ENCODE measurements at regions not wholly inside any gene's neighbourhood (a gene's known extent, or its start where the extent isn't known, plus 50 kb on each side); places are given as distances from the start of the nearest gene placed in this dataset.

- Histone ChIP-seq H3K9me3 (ENCODE audit: control insufficient read depth in 2 of 2, low read length in 2 of 2) (no peaks in the 10 kb centered on the region), H3K4me1 (ENCODE audit: control insufficient read depth, insufficient read depth, low read length, poor library complexity, severe bottlenecking) (no peaks in the 10 kb centered on the region), H3K36me3 (ENCODE audit: control insufficient read depth, insufficient read depth, low read length) (no peaks in the 10 kb centered on the region), H3K27ac (ENCODE audit: insufficient read depth, low read length, poor library complexity, severe bottlenecking) (no peak overlapping the region), H3K4me3 (ENCODE audit: low read depth, low read length) (no peak overlapping the region), H3K27me3 (ENCODE audit: control insufficient read depth, insufficient read depth, low read length) (no peaks in the 10 kb centered on the region)
- Mint-ChIP-seq H3K4me1 (no peaks in the 10 kb centered on the region), H3K9me3 (peaks cover 0 to 5% (median 2%) of the 10 kb centered on the region in 7 donors), H3K4me3 (no peak overlapping the region), H3K27ac (no peak overlapping the region), H3K36me3 (no peaks in the 10 kb centered on the region), H3K27me3 (no peaks in the 10 kb centered on the region)
- ATAC-seq (ENCODE audit: low read depth in 2 of 2) (no peak), DNase-seq (no peak)
Observed at GRCh38 chr12:23014749-23015148, 389.8 kb downstream of the ETNK1 start.

GRCh38 chr12:23025372-23026016 is 400.5 kb downstream of the ETNK1 start:
- no peak overlapping the region for H3K4me3 Mint-ChIP-seq
- H3K4me3 ChIP-seq (ENCODE audit: low read depth, low read length): no peak overlapping the region
- H3K27ac Mint-ChIP-seq: no peak overlapping the region
- no peak for ATAC-seq (ENCODE audit: low read depth in 2 of 2)
- H3K27me3 ChIP-seq (ENCODE audit: control insufficient read depth, insufficient read depth, low read length): no peaks in the 10 kb centered on the region
- H3K4me1 ChIP-seq (ENCODE audit: control insufficient read depth, insufficient read depth, low read length, poor library complexity, severe bottlenecking): no peaks in the 10 kb centered on the region
- H3K27ac ChIP-seq (ENCODE audit: insufficient read depth, low read length, poor library complexity, severe bottlenecking): no peak overlapping the region
- H3K9me3 Mint-ChIP-seq: peaks cover 0 to 7% (median 0%) of the 10 kb centered on the region in 7 donors
- no peaks in the 10 kb centered on the region for H3K36me3 ChIP-seq (ENCODE audit: control insufficient read depth, insufficient read depth, low read length)
- no peaks in the 10 kb centered on the region for H3K9me3 ChIP-seq (ENCODE audit: control insufficient read depth in 2 of 2, low read length in 2 of 2)
- no peak for DNase-seq
- H3K4me1 Mint-ChIP-seq: no peaks in the 10 kb centered on the region
- H3K27me3 Mint-ChIP-seq: no peaks in the 10 kb centered on the region
- H3K36me3 Mint-ChIP-seq: no peaks in the 10 kb centered on the region

GRCh38 chr12:23028158-23028802 is 403.3 kb downstream of the ETNK1 start:
- Histone ChIP-seq H3K27ac (ENCODE audit: insufficient read depth, low read length, poor library complexity, severe bottlenecking) (no peak overlapping the region), H3K9me3 (ENCODE audit: control insufficient read depth in 2 of 2, low read length in 2 of 2) (no peaks in the 10 kb centered on the region), H3K27me3 (ENCODE audit: control insufficient read depth, insufficient read depth, low read length) (no peaks in the 10 kb centered on the region), H3K4me3 (ENCODE audit: low read depth, low read length) (no peak overlapping the region), H3K36me3 (ENCODE audit: control insufficient read depth, insufficient read depth, low read length) (no peaks in the 10 kb centered on the region), H3K4me1 (ENCODE audit: control insufficient read depth, insufficient read depth, low read length, poor library complexity, severe bottlenecking) (no peaks in the 10 kb centered on the region)
- peaks cover 4% of the 10 kb centered on the region for H3K27me3 Mint-ChIP-seq
- ATAC-seq (ENCODE audit: low read depth in 2 of 2) (no peak), DNase-seq (no peak)
- H3K36me3 Mint-ChIP-seq: no peaks in the 10 kb centered on the region
- H3K27ac Mint-ChIP-seq: no peak overlapping the region
- no peak overlapping the region for H3K4me3 Mint-ChIP-seq
- no peaks in the 10 kb centered on the region for H3K4me1 Mint-ChIP-seq
- H3K9me3 Mint-ChIP-seq: peaks cover 0 to 2% (median 0%) of the 10 kb centered on the region in 7 donors

- Mint-ChIP-seq H3K36me3 (no peaks in the 10 kb centered on the region), H3K9me3 (peaks cover 0 to 2% (median 0%) of the 10 kb centered on the region in 7 donors)
Observed at GRCh38 chr12:23029185-23029584, 404.2 kb downstream of the ETNK1 start.

GRCh38 chr12:23039834-23040233 is 414.9 kb downstream of the ETNK1 start:
- no peaks in the 10 kb centered on the region for H3K4me1 Mint-ChIP-seq
- H3K9me3 Mint-ChIP-seq: peaks cover 0 to 4% (median 0%) of the 10 kb centered on the region in 7 donors
- H3K4me3 Mint-ChIP-seq: no peak overlapping the region
- H3K27ac Mint-ChIP-seq: no peak overlapping the region
- DNase-seq (no peak), ATAC-seq (ENCODE audit: low read depth in 2 of 2) (no peak)
- Histone ChIP-seq H3K9me3 (ENCODE audit: control insufficient read depth in 2 of 2, low read length in 2 of 2) (no peaks in the 10 kb centered on the region), H3K4me1 (ENCODE audit: control insufficient read depth, insufficient read depth, low read length, poor library complexity, severe bottlenecking) (no peaks in the 10 kb centered on the region), H3K36me3 (ENCODE audit: control insufficient read depth, insufficient read depth, low read length) (no peaks in the 10 kb centered on the region), H3K4me3 (ENCODE audit: low read depth, low read length) (no peak overlapping the region), H3K27me3 (ENCODE audit: control insufficient read depth, insufficient read depth, low read length) (no peaks in the 10 kb centered on the region), H3K27ac (ENCODE audit: insufficient read depth, low read length, poor library complexity, severe bottlenecking) (no peak overlapping the region)
- no peaks in the 10 kb centered on the region for H3K27me3 Mint-ChIP-seq
- H3K36me3 Mint-ChIP-seq: no peaks in the 10 kb centered on the region

More at GRCh38 chr12:23029185-23029584, 404.2 kb downstream of the ETNK1 start:
- Mint-ChIP-seq H3K27ac (no peak overlapping the region), H3K4me1 (no peaks in the 10 kb centered on the region), H3K27me3 (peaks cover 5% of the 10 kb centered on the region), H3K4me3 (no peak overlapping the region)
- Histone ChIP-seq H3K4me1 (ENCODE audit: control insufficient read depth, insufficient read depth, low read length, poor library complexity, severe bottlenecking) (no peaks in the 10 kb centered on the region), H3K4me3 (ENCODE audit: low read depth, low read length) (no peak overlapping the region), H3K27me3 (ENCODE audit: control insufficient read depth, insufficient read depth, low read length) (no peaks in the 10 kb centered on the region), H3K36me3 (ENCODE audit: control insufficient read depth, insufficient read depth, low read length) (no peaks in the 10 kb centered on the region), H3K27ac (ENCODE audit: insufficient read depth, low read length, poor library complexity, severe bottlenecking) (no peak overlapping the region), H3K9me3 (ENCODE audit: control insufficient read depth in 2 of 2, low read length in 2 of 2) (no peaks in the 10 kb centered on the region)
- no peak for DNase-seq
- no peak for ATAC-seq (ENCODE audit: low read depth in 2 of 2)

GRCh38 chr12:23041774-23042173 is 416.8 kb downstream of the ETNK1 start:
- H3K27ac ChIP-seq (ENCODE audit: insufficient read depth, low read length, poor library complexity, severe bottlenecking): no peak overlapping the region
- no peak for DNase-seq

GRCh38 chr12:23043646-23044045 is 418.7 kb downstream of the ETNK1 start:
- Mint-ChIP-seq H3K27me3 (no peaks in the 10 kb centered on the region), H3K27ac (no peak overlapping the region), H3K9me3 (peaks cover 0 to 4% (median 2%) of the 10 kb centered on the region in 7 donors), H3K4me1 (no peaks in the 10 kb centered on the region), H3K4me3 (no peak overlapping the region), H3K36me3 (no peaks in the 10 kb centered on the region)
- Histone ChIP-seq H3K4me3 (ENCODE audit: low read depth, low read length) (no peak overlapping the region), H3K27me3 (ENCODE audit: control insufficient read depth, insufficient read depth, low read length) (no peaks in the 10 kb centered on the region), H3K4me1 (ENCODE audit: control insufficient read depth, insufficient read depth, low read length, poor library complexity, severe bottlenecking) (no peaks in the 10 kb centered on the region), H3K9me3 (ENCODE audit: control insufficient read depth in 2 of 2, low read length in 2 of 2) (no peaks in the 10 kb centered on the region), H3K36me3 (ENCODE audit: control insufficient read depth, insufficient read depth, low read length) (no peaks in the 10 kb centered on the region), H3K27ac (ENCODE audit: insufficient read depth, low read length, poor library complexity, severe bottlenecking) (no peak overlapping the region)
- no peak for DNase-seq
- ATAC-seq (ENCODE audit: low read depth in 2 of 2): no peak

More at GRCh38 chr12:23041774-23042173, 416.8 kb downstream of the ETNK1 start:
- H3K4me1 ChIP-seq (ENCODE audit: control insufficient read depth, insufficient read depth, low read length, poor library complexity, severe bottlenecking): no peaks in the 10 kb centered on the region
- no peak overlapping the region for H3K27ac Mint-ChIP-seq
- H3K27me3 ChIP-seq (ENCODE audit: control insufficient read depth, insufficient read depth, low read length): no peaks in the 10 kb centered on the region
- H3K4me1 Mint-ChIP-seq: no peaks in the 10 kb centered on the region
- H3K4me3 Mint-ChIP-seq: no peak overlapping the region
- ATAC-seq (ENCODE audit: low read depth in 2 of 2): no peak
- H3K4me3 ChIP-seq (ENCODE audit: low read depth, low read length): no peak overlapping the region
- no peaks in the 10 kb centered on the region for H3K36me3 ChIP-seq (ENCODE audit: control insufficient read depth, insufficient read depth, low read length)
- H3K27me3 Mint-ChIP-seq: no peaks in the 10 kb centered on the region
- H3K36me3 Mint-ChIP-seq: no peaks in the 10 kb centered on the region
- H3K9me3 Mint-ChIP-seq: peaks cover 0 to 4% (median 0%) of the 10 kb centered on the region in 7 donors
- no peaks in the 10 kb centered on the region for H3K9me3 ChIP-seq (ENCODE audit: control insufficient read depth in 2 of 2, low read length in 2 of 2)

GRCh38 chr12:23049180-23049579 is 424.2 kb downstream of the ETNK1 start:
- Histone ChIP-seq H3K4me3 (ENCODE audit: low read depth, low read length) (no peak overlapping the region), H3K27ac (ENCODE audit: insufficient read depth, low read length, poor library complexity, severe bottlenecking) (no peak overlapping the region), H3K4me1 (ENCODE audit: control insufficient read depth, insufficient read depth, low read length, poor library complexity, severe bottlenecking) (no peaks in the 10 kb centered on the region), H3K27me3 (ENCODE audit: control insufficient read depth, insufficient read depth, low read length) (no peaks in the 10 kb centered on the region), H3K36me3 (ENCODE audit: control insufficient read depth, insufficient read depth, low read length) (no peaks in the 10 kb centered on the region), H3K9me3 (ENCODE audit: control insufficient read depth in 2 of 2, low read length in 2 of 2) (no peaks in the 10 kb centered on the region)
- Mint-ChIP-seq H3K27me3 (no peaks in the 10 kb centered on the region), H3K27ac (no peak overlapping the region), H3K4me1 (no peaks in the 10 kb centered on the region), H3K36me3 (no peaks in the 10 kb centered on the region), H3K9me3 (peaks cover 0 to 6% (median 2%) of the 10 kb centered on the region in 7 donors), H3K4me3 (no peak overlapping the region)
- no peak for ATAC-seq (ENCODE audit: low read depth in 2 of 2)
- no peak for DNase-seq

All from CD4-positive, CD25-positive, alpha-beta regulatory T cell (primary cell).